Fibroblast of skin of abdomen (primary cell): ENCODE measurements at regions not wholly inside any gene's neighbourhood (a gene's known extent, or its start where the extent isn't known, plus 50 kb on each side); places are given as distances from the start of the nearest gene placed in this dataset.

ENCODE experiments used
- DNase-seq: peaks from one replicate; pipeline ENCODE4 v3.0.0-alpha.2; 2013

GRCh38 chr4:35697210-35697736 is 547.0 kb downstream of the ARAP2 start:
- no peak for DNase-seq

- no peak for DNase-seq
These were observed 543.7 kb downstream of the ARAP2 start for GRCh38 chr4:35700663-35701062.

- no peak for DNase-seq
These were observed 535.2 kb downstream of the ARAP2 start for GRCh38 chr4:35709080-35709479.

GRCh38 chr4:35710343-35710742 is 534.0 kb downstream of the ARAP2 start:
- no peak for DNase-seq

GRCh38 chr4:35711127-35711526 is 533.2 kb downstream of the ARAP2 start:
- no peak for DNase-seq

- no peak for DNase-seq
These were observed 520.3 kb downstream of the ARAP2 start for GRCh38 chr4:35723973-35724372.

- no peak for DNase-seq
These were observed 519.2 kb downstream of the ARAP2 start for GRCh38 chr4:35725131-35725530.

GRCh38 chr4:35730414-35730813 is 513.9 kb downstream of the ARAP2 start:
- no peak for DNase-seq

- no peak for DNase-seq
These were observed 509.8 kb downstream of the ARAP2 start for GRCh38 chr4:35734381-35735098.

- no peak for DNase-seq
These were observed 505.0 kb downstream of the ARAP2 start for GRCh38 chr4:35739308-35739707.

- no peak for DNase-seq
These were observed 490.3 kb downstream of the ARAP2 start for GRCh38 chr4:35754047-35754446.

GRCh38 chr4:35757836-35758235 is 486.5 kb downstream of the ARAP2 start:
- no peak for DNase-seq

GRCh38 chr4:35760807-35761206 is 483.5 kb downstream of the ARAP2 start:
- no peak for DNase-seq

- peak; percentile 73 for DNase-seq
These were observed 472.7 kb downstream of the ARAP2 start for GRCh38 chr4:35771571-35771970.

GRCh38 chr4:35772291-35772690 is 472.0 kb downstream of the ARAP2 start:
- DNase-seq: peak; percentile 50

- DNase-seq: no peak
These were observed 454.3 kb downstream of the ARAP2 start for GRCh38 chr4:35789899-35790574.

- peak; percentile 61 for DNase-seq
These were observed 451.1 kb downstream of the ARAP2 start for GRCh38 chr4:35793045-35793722.

- DNase-seq: no peak
These were observed 450.5 kb downstream of the ARAP2 start for GRCh38 chr4:35793766-35794165.

GRCh38 chr4:35800669-35801068 is 443.6 kb downstream of the ARAP2 start:
- no peak for DNase-seq

- no peak for DNase-seq
These were observed 441.7 kb downstream of the ARAP2 start for GRCh38 chr4:35802644-35803043.

GRCh38 chr4:35818520-35818919 is 425.8 kb downstream of the ARAP2 start:
- DNase-seq: no peak

- no peak for DNase-seq
These were observed 424.3 kb downstream of the ARAP2 start for GRCh38 chr4:35820003-35820402.

GRCh38 chr4:35824231-35824630 is 420.1 kb downstream of the ARAP2 start:
- DNase-seq: no peak

GRCh38 chr4:35835893-35836292 is 408.4 kb downstream of the ARAP2 start:
- no peak for DNase-seq
